ENCODE measurements at regions not wholly inside any gene's neighbourhood (a gene's known extent, or its start where the extent isn't known, plus 50 kb on each side); places are given as distances from the start of the nearest gene placed in this dataset.
A peak's percentile ranks its signal among the peaks of the same experiment; 100 is the strongest.
"Not testable (repeated sequence)": the region's sequence is repeated elsewhere in the genome, so short reads cannot be mapped to it uniquely, and the experiment has no call there.

- intact Hi-C loops (cut with DNase I); H3K9me3 ChIP-seq; H3K36me3 ChIP-seq; H3K4me1 ChIP-seq; ATAC-seq; H3K27ac ChIP-seq; H3K4me3 ChIP-seq; DNase-seq: not testable (repeated sequence)
- H3K27me3 ChIP-seq = peaks cover 0 to 12% (median 3%) of the 10 kb centered on the region in 7 donors
- WGBS, 2 donors = 74 to 77% methylated on average over 1 of the region's 1 CpG
These were observed 275.9 kb downstream of the GOLGA6L6 start for GRCh38 chr15:20265710-20266109.

DNA sequence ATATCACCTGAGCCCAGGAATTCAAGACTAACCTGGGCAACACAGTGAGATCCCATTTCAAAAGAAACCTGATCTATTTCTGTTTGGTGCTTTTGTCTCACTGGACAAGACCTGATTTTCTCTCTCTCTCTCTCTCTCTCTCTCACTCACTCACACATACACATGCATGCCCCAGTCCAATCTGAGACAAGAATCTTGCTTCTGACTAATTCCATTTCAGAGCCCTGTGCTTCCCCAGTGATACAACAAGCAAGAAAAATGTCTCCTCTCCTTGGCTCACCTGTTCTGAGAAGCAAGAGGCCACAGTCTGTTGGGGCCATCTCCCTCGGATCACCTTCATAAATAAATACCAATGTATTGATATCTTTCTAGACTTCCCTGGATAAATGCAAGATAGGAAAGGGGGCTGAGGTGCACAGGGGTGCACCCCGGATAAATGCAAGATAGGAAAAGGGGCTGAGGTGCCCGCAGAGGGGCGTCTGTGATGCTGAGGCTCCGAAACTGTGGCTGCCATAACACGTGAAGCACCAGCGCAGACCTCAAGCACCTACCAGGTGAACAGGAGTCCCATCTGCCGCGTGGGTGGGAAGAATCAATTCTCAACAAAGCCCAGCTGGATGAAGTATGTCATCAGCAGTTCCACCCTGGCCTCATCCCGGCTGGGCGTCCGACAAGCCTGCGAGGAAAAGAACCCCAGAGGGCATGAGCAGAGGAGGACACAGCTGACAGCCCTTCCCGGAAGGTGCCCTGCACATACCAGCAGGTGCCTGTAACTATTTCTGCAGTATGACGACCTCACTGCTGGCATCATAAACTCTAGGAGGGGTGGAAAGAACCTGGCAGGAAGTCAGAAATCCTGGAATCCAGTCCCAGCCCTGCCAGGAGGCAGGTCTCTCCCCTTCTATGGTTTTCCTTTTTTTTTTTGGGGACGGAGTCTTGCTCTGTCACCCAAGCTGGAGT lies 280.0 kb downstream of the GOLGA6L6 start:
- Histone ChIP-seq H3K4me3 (peak overlapping the region in 1 of 10 donors; percentile 20), H3K9me3 (peaks cover 0 to 12% (median 0%) of the 10 kb centered on the region in 11 donors)
- H3K4me1 ChIP-seq; H3K36me3 ChIP-seq; H3K27ac ChIP-seq; H3K27me3 ChIP-seq; intact Hi-C loops (cut with DNase I): not testable (repeated sequence)
- peak; percentile 48 to 91 (median 80) for ATAC-seq
- DNase-seq = peak in 1 of 2 donors; percentile 66
- 69 to 74% methylated on average over 16 of the region's 16 CpGs for WGBS, 2 donors

GRCh38 chr15:20260650-20261049 lies 280.9 kb downstream of the GOLGA6L6 start:
- H3K9me3 ChIP-seq = peaks cover 0 to 12% (median 0%) of the 10 kb centered on the region in 11 donors
- H3K4me1 ChIP-seq; DNase-seq; ATAC-seq; intact Hi-C loops (cut with DNase I); H3K36me3 ChIP-seq; H3K27ac ChIP-seq; H3K4me3 ChIP-seq; H3K27me3 ChIP-seq: not testable (repeated sequence)
- WGBS, 2 donors = 69 to 70% methylated on average over 7 of the region's 7 CpGs

DNA sequence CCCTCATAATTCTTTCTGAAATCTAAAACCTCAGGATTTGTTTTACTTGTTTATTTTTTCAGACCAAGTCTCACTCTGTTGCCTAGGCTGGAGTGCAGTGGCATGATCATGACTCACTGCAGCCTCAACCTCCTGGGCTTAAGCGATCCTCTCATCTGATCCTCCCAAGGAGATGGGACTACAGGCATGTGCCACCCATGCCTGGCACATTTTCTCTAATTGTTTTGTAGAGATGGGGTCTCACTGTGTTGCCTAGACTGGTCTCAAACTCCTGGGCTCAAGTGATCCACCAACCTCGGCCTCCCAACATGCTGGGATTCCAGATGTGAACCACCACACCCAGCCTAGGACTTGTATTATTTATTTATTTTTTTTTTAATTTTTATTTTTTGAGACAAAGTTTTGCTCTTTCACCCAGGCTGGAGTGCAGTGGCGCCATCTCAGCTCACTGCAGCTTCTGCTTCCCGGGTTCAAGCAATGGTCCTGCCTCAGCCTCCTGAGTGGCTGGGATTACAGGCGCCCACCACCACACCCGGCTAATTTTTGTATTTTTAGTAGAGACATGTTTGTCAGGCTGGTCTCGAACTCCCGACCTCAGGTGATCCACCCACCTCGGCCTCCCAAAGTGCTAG lies 281.9 kb downstream of the GOLGA6L6 start:
- intact Hi-C loops (cut with DNase I); DNase-seq; H3K27ac ChIP-seq; H3K4me1 ChIP-seq; H3K27me3 ChIP-seq; H3K4me3 ChIP-seq; ATAC-seq; H3K36me3 ChIP-seq: not testable (repeated sequence)
- peaks cover 0 to 12% (median 0%) of the 10 kb centered on the region in 11 donors for H3K9me3 ChIP-seq
- WGBS, 2 donors = 77 to 78% methylated on average over 9 of the region's 9 CpGs

GRCh38 chr15:20256394-20256793 lies 285.2 kb downstream of the GOLGA6L6 start:
- intact Hi-C loops (cut with DNase I); H3K4me3 ChIP-seq; H3K27ac ChIP-seq: not testable (repeated sequence)

DNA sequence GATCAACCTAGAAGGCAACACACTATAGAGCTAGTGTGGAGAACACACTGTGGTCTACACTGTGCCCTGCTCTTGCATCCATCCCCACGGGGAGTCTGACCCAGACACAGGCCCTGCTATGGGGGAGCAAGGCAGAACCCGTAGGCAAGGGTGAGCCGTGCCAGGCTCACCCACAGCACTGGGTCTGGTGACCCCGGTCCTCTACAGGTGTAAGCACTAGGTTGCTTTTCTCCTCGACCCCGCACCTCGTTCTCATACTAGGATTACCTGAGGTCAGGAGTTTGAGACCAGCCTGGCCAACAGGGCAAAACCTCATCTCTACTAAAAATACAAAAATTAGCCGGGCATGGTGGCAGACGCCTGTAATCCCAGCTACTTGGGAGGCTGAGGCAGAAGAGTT lies 286.0 kb downstream of the GOLGA6L6 start:
- peak in 3 of 8 donors; percentile 7 to 28 (median 13) for ATAC-seq
- H3K9me3 ChIP-seq = peaks cover 0 to 12% (median 0%) of the 10 kb centered on the region in 11 donors
- H3K27me3 ChIP-seq; H3K27ac ChIP-seq; intact Hi-C loops (cut with DNase I); H3K4me3 ChIP-seq; DNase-seq; H3K4me1 ChIP-seq; H3K36me3 ChIP-seq: not testable (repeated sequence)
- 65 to 66% methylated on average over 9 of the region's 9 CpGs for WGBS, 2 donors

More at GRCh38 chr15:20256394-20256793, 285.2 kb downstream of the GOLGA6L6 start:
- WGBS, 2 donors = 85% methylated on average over 7 of the region's 7 CpGs
- not testable (repeated sequence) for ATAC-seq, H3K4me1 ChIP-seq, H3K36me3 ChIP-seq, H3K27me3 ChIP-seq, DNase-seq
- peaks cover 0 to 12% (median 0%) of the 10 kb centered on the region in 11 donors for H3K9me3 ChIP-seq

DNA sequence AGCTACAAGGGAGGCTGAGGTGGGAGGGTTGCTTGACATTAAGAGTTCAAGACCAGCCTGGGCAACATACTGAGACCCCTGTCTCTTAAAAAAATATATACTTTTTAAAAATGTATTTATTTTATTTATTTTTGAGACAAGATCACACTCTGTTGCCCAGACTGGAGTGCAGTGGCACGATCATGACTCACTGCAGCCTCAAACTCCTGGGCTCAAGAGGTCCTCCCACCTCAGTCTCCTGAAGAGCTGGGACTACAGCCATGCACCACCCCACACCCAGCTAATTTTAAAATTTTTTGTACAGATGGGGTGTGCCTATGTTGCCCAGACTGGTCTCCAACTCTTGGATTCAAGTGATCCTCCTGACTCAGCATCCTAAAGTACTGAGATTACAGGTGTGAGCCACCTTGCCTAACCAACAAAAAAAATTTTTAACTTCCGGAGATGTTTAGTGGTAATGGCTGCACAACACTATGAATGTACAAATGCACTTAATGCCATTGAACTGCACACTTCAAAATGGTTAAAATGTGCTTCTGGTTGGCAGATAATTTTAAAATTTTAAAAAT lies 288.5 kb downstream of the GOLGA6L6 start:
- ATAC-seq; H3K27ac ChIP-seq; H3K27me3 ChIP-seq; H3K4me1 ChIP-seq; intact Hi-C loops (cut with DNase I); H3K4me3 ChIP-seq; DNase-seq; H3K36me3 ChIP-seq: not testable (repeated sequence)
- H3K9me3 ChIP-seq = peaks cover 0 to 11% (median 0%) of the 10 kb centered on the region in 11 donors
- 27 to 38% methylated on average over 2 of the region's 2 CpGs for WGBS, 2 donors

DNA sequence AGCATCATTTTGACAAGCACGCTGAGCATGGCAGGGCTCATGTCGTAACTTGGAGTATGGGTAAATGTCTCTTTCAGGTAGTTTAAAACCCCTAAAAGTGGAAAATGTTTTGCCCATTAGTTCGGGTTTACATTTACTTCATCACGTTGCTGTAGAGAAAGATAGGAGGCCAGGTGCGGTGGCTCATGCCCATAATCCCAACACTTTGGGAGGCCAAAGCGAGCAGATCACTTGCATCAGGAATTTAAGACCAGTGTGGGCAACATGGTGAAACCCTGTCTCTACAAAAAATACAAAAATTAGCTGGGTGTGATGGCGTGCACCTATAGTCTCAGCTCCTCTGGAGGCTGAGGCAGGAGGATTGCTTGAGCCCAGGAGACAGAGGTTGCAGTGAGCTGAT lies 289.6 kb downstream of the GOLGA6L6 start:
- WGBS, 2 donors = 69 to 70% methylated on average over 7 of the region's 7 CpGs
- H3K9me3 ChIP-seq; H3K4me1 ChIP-seq; H3K4me3 ChIP-seq; H3K36me3 ChIP-seq; H3K27ac ChIP-seq; intact Hi-C loops (cut with DNase I); DNase-seq; ATAC-seq: not testable (repeated sequence)
- H3K27me3 ChIP-seq = peaks cover 0 to 11% (median 0%) of the 10 kb centered on the region in 7 donors

GRCh38 chr15:20251214-20252005 lies 290.2 kb downstream of the GOLGA6L6 start:
- 69 to 79% methylated on average over 13 of the region's 13 CpGs for WGBS, 2 donors
- peak in 3 of 8 donors; percentile 4 to 23 (median 12) for ATAC-seq
- intact Hi-C loops (cut with DNase I); H3K27ac ChIP-seq; DNase-seq; H3K9me3 ChIP-seq; H3K4me1 ChIP-seq; H3K4me3 ChIP-seq; H3K36me3 ChIP-seq: not testable (repeated sequence)
- H3K27me3 ChIP-seq = peaks cover 0 to 14% (median 3%) of the 10 kb centered on the region in 7 donors

GRCh38 chr15:20250206-20250605 lies 291.4 kb downstream of the GOLGA6L6 start:
- intact Hi-C loops (cut with DNase I); DNase-seq; H3K4me3 ChIP-seq; H3K9me3 ChIP-seq; H3K36me3 ChIP-seq; H3K27ac ChIP-seq; H3K4me1 ChIP-seq; ATAC-seq: not testable (repeated sequence)
- 36 to 44% methylated on average over 3 of the region's 3 CpGs for WGBS, 2 donors
- peaks cover 0 to 15% (median 3%) of the 10 kb centered on the region in 7 donors for H3K27me3 ChIP-seq
